ENCODE measurements at regions not wholly inside any gene's neighbourhood (a gene's known extent, or its start where the extent isn't known, plus 50 kb on each side); places are given as distances from the start of the nearest gene placed in this dataset.
A peak's percentile ranks its signal among the peaks of the same experiment; 100 is the strongest.
"Not testable (repeated sequence)": the region's sequence is repeated elsewhere in the genome, so short reads cannot be mapped to it uniquely, and the experiment has no call there.

DNA sequence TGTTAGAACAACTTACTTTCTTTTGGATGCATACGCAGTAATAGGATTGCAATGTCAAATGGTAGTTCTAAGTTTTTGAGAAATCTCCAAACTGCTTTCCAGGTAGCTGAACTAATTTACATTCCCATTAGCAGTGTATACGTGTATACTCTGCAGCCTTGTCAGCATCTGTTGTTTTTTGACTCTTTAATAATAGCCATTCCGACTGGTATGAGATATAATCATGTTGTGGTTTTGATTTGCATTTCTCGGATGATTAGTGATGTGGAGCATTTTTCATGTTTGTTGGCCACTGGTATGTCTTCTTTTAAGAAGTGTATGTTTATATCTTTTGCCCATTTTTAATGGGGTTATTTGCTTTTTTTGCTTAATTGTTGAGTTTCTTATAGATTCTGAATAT lies 76.9 kb upstream of the HNRNPA1L2 start:
- H3K9me3 ChIP-seq; H3K27ac ChIP-seq (replicated peaks in 1 of 4); DNase-seq (ENCODE audit: extremely low spot score); H3K4me3 ChIP-seq; H3K27me3 ChIP-seq; intact Hi-C loops (cut with DNase I); H3K36me3 ChIP-seq; H3K4me1 ChIP-seq: not testable (repeated sequence)
- 92% methylated on average over 4 of the region's 4 CpGs for WGBS

DNA sequence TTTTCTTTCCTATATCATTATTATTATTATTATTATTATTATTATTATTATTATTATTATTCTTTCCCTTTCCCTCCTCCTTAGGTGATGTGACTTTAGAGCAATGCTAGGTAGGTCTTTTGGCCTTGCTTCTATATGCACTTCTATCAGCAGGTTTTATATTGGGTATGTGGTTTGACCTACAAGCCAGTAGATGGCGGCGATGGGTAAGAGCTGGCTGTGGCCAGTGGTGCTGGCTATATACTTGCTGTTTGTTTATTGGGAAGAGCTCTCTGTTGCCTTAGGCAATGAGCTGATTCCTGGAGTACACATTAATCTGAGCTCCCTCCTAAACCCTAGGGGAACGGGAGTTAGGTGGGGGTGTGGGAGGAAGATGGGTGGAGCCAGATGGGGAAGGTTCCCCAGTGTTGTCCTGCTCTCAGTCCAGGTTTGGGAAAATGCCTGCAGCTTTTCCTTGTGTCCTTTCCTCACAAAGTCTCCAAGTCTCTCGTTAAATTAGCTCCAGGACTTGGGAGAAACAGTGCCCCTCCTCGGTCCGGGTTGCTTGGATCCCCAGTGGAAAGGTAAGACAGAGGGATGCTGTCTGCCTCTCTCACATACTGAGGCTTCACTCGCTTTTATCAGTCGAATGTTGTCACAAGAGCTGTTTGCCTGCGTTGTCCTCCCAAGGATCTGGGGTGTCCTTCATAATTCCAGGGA lies 72.2 kb upstream of the HNRNPA1L2 start:
- H3K4me1 ChIP-seq; intact Hi-C loops (cut with DNase I); DNase-seq (ENCODE audit: extremely low spot score); H3K27me3 ChIP-seq; H3K9me3 ChIP-seq; H3K36me3 ChIP-seq: not testable (repeated sequence)
- H3K4me3 ChIP-seq = peak overlapping the region; percentile 19 to 30 (median 24)
- WGBS = 0% methylated on average over 1 of the region's 9 CpGs
- H3K27ac ChIP-seq (replicated peaks in 1 of 4) = peak overlapping the region in 1 of 4 donors; percentile 55
- TF ChIP-seq, protein P1, sequence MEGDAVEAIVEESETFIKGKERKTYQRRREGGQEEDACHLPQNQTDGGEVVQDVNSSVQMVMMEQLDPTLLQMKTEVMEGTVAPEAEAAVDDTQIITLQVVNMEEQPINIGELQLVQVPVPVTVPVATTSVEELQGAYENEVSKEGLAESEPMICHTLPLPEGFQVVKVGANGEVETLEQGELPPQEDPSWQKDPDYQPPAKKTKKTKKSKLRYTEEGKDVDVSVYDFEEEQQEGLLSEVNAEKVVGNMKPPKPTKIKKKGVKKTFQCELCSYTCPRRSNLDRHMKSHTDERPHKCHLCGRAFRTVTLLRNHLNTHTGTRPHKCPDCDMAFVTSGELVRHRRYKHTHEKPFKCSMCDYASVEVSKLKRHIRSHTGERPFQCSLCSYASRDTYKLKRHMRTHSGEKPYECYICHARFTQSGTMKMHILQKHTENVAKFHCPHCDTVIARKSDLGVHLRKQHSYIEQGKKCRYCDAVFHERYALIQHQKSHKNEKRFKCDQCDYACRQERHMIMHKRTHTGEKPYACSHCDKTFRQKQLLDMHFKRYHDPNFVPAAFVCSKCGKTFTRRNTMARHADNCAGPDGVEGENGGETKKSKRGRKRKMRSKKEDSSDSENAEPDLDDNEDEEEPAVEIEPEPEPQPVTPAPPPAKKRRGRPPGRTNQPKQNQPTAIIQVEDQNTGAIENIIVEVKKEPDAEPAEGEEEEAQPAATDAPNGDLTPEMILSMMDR (IDR thresholded peaks at IDR 0.05) = peak in 2 of 3 experiments; percentile 17 to 51

DNA sequence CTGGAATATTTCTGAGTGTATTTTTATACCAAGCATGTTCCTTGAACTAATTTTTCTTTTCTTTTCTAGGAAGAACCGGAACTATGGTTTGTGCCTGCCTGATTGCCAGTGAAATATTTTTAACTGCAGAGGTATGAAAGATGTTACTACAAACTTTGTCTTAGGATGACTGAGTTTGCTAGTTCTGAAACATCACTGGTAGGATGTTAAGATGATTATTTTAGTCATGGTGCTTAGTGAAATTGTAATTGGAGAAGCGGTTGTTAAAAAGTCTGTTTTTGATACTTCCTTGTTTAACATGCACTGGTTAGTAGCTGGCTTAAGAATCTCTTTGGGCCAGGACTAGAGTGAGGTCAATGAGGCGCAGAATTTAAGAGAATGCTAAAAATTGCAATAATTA lies 71.1 kb upstream of the HNRNPA1L2 start:
- intact Hi-C loops (cut with DNase I); H3K9me3 ChIP-seq; H3K4me1 ChIP-seq; H3K36me3 ChIP-seq; DNase-seq (ENCODE audit: extremely low spot score); H3K27me3 ChIP-seq; H3K27ac ChIP-seq (replicated peaks in 1 of 4); H3K4me3 ChIP-seq: not testable (repeated sequence)
- WGBS = 77% methylated on average over 3 of the region's 3 CpGs

DNA sequence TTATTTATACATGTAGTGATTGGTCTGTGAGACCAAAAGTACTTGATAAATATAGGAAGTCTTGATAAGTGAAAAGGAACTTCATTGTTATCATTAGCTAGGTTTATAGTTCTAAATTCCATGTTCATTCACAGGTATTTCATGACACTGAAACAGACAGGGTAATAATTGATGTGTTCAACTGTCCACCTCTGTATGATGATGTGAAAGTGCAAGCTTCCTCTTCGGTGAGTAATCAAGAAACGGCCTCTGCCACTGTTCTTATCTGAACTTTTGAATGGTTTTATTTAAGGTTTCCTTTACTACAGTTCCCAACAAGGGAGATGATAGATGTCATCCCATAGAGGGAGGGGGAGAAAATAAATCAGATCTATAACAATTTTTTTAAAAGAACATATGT lies 59.3 kb upstream of the HNRNPA1L2 start:
- WGBS = 94% methylated on average over 2 of the region's 2 CpGs
- H3K36me3 ChIP-seq; H3K9me3 ChIP-seq; H3K4me1 ChIP-seq; DNase-seq (ENCODE audit: extremely low spot score); H3K4me3 ChIP-seq; intact Hi-C loops (cut with DNase I); H3K27ac ChIP-seq (replicated peaks in 1 of 4); H3K27me3 ChIP-seq: not testable (repeated sequence)
